H1 (cell line): ENCODE measurements at regions not wholly inside any gene's neighbourhood (a gene's known extent, or its start where the extent isn't known, plus 50 kb on each side); places are given as distances from the start of the nearest gene placed in this dataset.

Experiments
- CREB1 ChIP-seq: IDR thresholded peaks from 2 replicates; pipeline ENCODE4 v1.6.1; 2012; ENCODE audit warnings: inconsistent platforms
- CTCF ChIP-seq, 3 experiments: IDR thresholded peaks; 1 replicate in 2 of 3; 2 replicates in 1 of 3; pipeline versions ENCODE4 v1.5.1 to v1.6.1; 2011; ENCODE audit warnings: low read length in 3 of 3, mild to moderate bottlenecking in 3 of 3, inconsistent platforms in 2 of 3, low read depth in 1 of 3, moderate library complexity in 1 of 3; ENCODE audit not compliant: insufficient read depth in 1 of 3; ENCODE audit errors: control extremely low read depth in 1 of 3
- EZH2 ChIP-seq: fragments of 200-600 bp; sonication (generic); IDR thresholded peaks from 2 replicates; pipeline ENCODE4 v1.7.1; 2012; ENCODE audit warnings: low read depth, mild to moderate bottlenecking, moderate library complexity, low read length, inconsistent platforms; ENCODE audit not compliant: severe bottlenecking
- POLR2AphosphoS5 ChIP-seq: IDR thresholded peaks from 2 replicates; pipeline ENCODE4 v1.6.1; 2011; ENCODE audit warnings: low read depth, low read length
- TAF1 ChIP-seq: IDR thresholded peaks from 2 replicates; pipeline ENCODE4 v1.6.1; 2011; ENCODE audit warnings: mild to moderate bottlenecking, low read depth, low read length
- TBP ChIP-seq: IDR thresholded peaks from 2 replicates; pipeline ENCODE4 v1.6.1; 2011; ENCODE audit warnings: low read depth, low read length, improper control_type of control experiment
- USF2 ChIP-seq: IDR thresholded peaks from 2 replicates; pipeline ENCODE4 v1.6.1; 2011; ENCODE audit warnings: low read length, improper control_type of control experiment
- ZNF274 ChIP-seq: IDR thresholded peaks from 2 replicates; pipeline ENCODE4 v1.7.0; 2012; ENCODE audit warnings: low read length, borderline replicate concordance; ENCODE audit errors: extremely low read depth

GRCh38 chr13:24107955-24108614 lies 52.4 kb upstream of the SPATA13 start:
- no peak for TF ChIP-seq EZH2
- no peak for TF ChIP-seq CTCF (IDR thresholded peaks at IDR 0.05; ENCODE audit: control extremely low read depth in 1 of 3, insufficient read depth in 1 of 3, low read depth in 1 of 3, low read length in 3 of 3)
- no peak for TF ChIP-seq CREB1
- TF ChIP-seq ZNF274: no peak
- TF ChIP-seq POLR2AphosphoS5: no peak
- no peak for TF ChIP-seq USF2
- TF ChIP-seq TBP: no peak
- no peak for TF ChIP-seq TAF1
